Cerebellar nuclear complex (tissue), 1 donor: ENCODE measurements at regions not wholly inside any gene's neighbourhood (a gene's known extent, or its start where the extent isn't known, plus 50 kb on each side); places are given as distances from the start of the nearest gene placed in this dataset.

Experiments used
- DNase-seq, 2 experiments: peaks; one replicate each; lab custom pipeline; 2025; lab: John Stamatoyannopoulos, UW

- DNase-seq: no peak
Observed at GRCh38 chr12:85681333-85681732, 154.9 kb downstream of the RASSF9 start.

GRCh38 chr12:85683051-85683450, 153.2 kb downstream of the RASSF9 start:
- no peak for DNase-seq

- DNase-seq: no peak
Observed at GRCh38 chr12:85688837-85689236, 147.4 kb downstream of the RASSF9 start.

GRCh38 chr12:85690146-85690545, 146.1 kb downstream of the RASSF9 start:
- no peak for DNase-seq

GRCh38 chr12:85693093-85693665, 143.0 kb downstream of the RASSF9 start:
- no peak for DNase-seq

GRCh38 chr12:85695097-85695715, 141.0 kb downstream of the RASSF9 start:
- no peak for DNase-seq

- no peak for DNase-seq
Observed at GRCh38 chr12:85697003-85697402, 139.2 kb downstream of the RASSF9 start.

- no peak for DNase-seq
Observed at GRCh38 chr12:85698937-85699336, 137.3 kb downstream of the RASSF9 start.

- DNase-seq: no peak
Observed at GRCh38 chr12:85708775-85709174, 127.4 kb downstream of the RASSF9 start.

GRCh38 chr12:85711735-85712390, 124.3 kb downstream of the RASSF9 start:
- no peak for DNase-seq

GRCh38 chr12:85713373-85713772, 122.8 kb downstream of the RASSF9 start:
- no peak for DNase-seq

- no peak for DNase-seq
Observed at GRCh38 chr12:85714425-85714824, 121.8 kb downstream of the RASSF9 start.

GRCh38 chr12:85720308-85721033, 115.7 kb downstream of the RASSF9 start:
- DNase-seq: no peak

GRCh38 chr12:85725991-85726390, 110.2 kb downstream of the RASSF9 start:
- DNase-seq: peak in 1 of 2 experiments; percentile 9

- DNase-seq: no peak
Observed at GRCh38 chr12:85733221-85733840, 102.9 kb downstream of the RASSF9 start.

- DNase-seq: no peak
Observed at GRCh38 chr12:85733984-85734383, 102.2 kb downstream of the RASSF9 start.

GRCh38 chr12:85740186-85740585, 96.0 kb downstream of the RASSF9 start:
- no peak for DNase-seq

GRCh38 chr12:85741046-85741445, 95.2 kb downstream of the RASSF9 start:
- no peak for DNase-seq

- DNase-seq: no peak
Observed at GRCh38 chr12:85747941-85748495, 88.2 kb downstream of the RASSF9 start.
